WTC11 (cell line): ENCODE measurements at regions not wholly inside any gene's neighbourhood (a gene's known extent, or its start where the extent isn't known, plus 50 kb on each side); places are given as distances from the start of the nearest gene placed in this dataset.

Experiments
- ARID4B ChIP-seq: sonication (generic); formaldehyde crosslinking; IDR thresholded peaks from 2 replicates; pipeline ENCODE4 v1.8.0; 2023; ENCODE audit warnings: missing genetic modification reagents, mild to moderate bottlenecking, borderline replicate concordance
- ATF1 ChIP-seq: sonication (generic); formaldehyde crosslinking; IDR thresholded peaks from 2 replicates; pipeline ENCODE4 v1.8.1; 2023; ENCODE audit warnings: mild to moderate bottlenecking, moderate library complexity, missing genetic modification reagents
- ATF2 ChIP-seq: sonication (generic); formaldehyde crosslinking; IDR thresholded peaks from 2 replicates; pipeline ENCODE4 v1.8.1; 2022; ENCODE audit warnings: low read depth, missing genetic modification reagents, borderline replicate concordance
- ATF6 ChIP-seq: sonication (generic); formaldehyde crosslinking; IDR thresholded peaks from 2 replicates; pipeline ENCODE4 v1.8.1; 2023; ENCODE audit warnings: mild to moderate bottlenecking, missing genetic modification reagents
- CDX4 ChIP-seq: fragments of 250-450 bp; sonication (Bioruptor Pico); IDR thresholded peaks from 2 replicates; pipeline ENCODE4 v1.9.0; 2021; ENCODE audit warnings: moderate library complexity, mild to moderate bottlenecking, inconsistent platforms, borderline replicate concordance
- CTCF ChIP-seq: fragments of 200-600 bp; IDR thresholded peaks from 2 replicates; pipeline ENCODE4 v1.8.0; 2022; ENCODE audit warnings: antibody characterized with exemption
- IRF2 ChIP-seq: sonication (generic); formaldehyde crosslinking; IDR thresholded peaks from 2 replicates; pipeline ENCODE4 v1.8.0; 2022; ENCODE audit warnings: low read depth, missing genetic modification reagents, borderline replicate concordance
- MAX ChIP-seq: sonication (generic); formaldehyde crosslinking; IDR thresholded peaks from 2 replicates; pipeline ENCODE4 v1.8.0; 2022; ENCODE audit warnings: mild to moderate bottlenecking, missing genetic modification reagents
- MLX ChIP-seq: sonication (generic); formaldehyde crosslinking; IDR thresholded peaks from 2 replicates; pipeline ENCODE4 v1.8.1; 2023; ENCODE audit warnings: mild to moderate bottlenecking, missing genetic modification reagents, moderate library complexity
- NFE2L1 ChIP-seq: sonication (generic); formaldehyde crosslinking; IDR thresholded peaks from 2 replicates; pipeline ENCODE4 v1.8.1; 2023; ENCODE audit warnings: missing genetic modification reagents
- ZNF219 ChIP-seq: sonication (generic); formaldehyde crosslinking; IDR thresholded peaks from 2 replicates; pipeline ENCODE4 v1.8.0; 2023; ENCODE audit warnings: missing genetic modification reagents, mild to moderate bottlenecking, borderline replicate concordance

- TF ChIP-seq MLX (CRISPR knock-in tag) (no peak), ZNF219 (CRISPR knock-in tag) (no peak), ATF2 (CRISPR knock-in tag) (no peak), IRF2 (CRISPR knock-in tag) (no peak), ARID4B (CRISPR knock-in tag) (no peak), ATF1 (CRISPR knock-in tag) (no peak), CTCF (no peak), MAX (no peak), NFE2L1 (no peak), ATF6 (no peak), CDX4 (CRISPR knock-in tag) (no peak)
Observed at GRCh38 chr1:228902781-228903433, 167.6 kb downstream of the RHOU start.
